HCT116 (cell line): ENCODE measurements at regions not wholly inside any gene's neighbourhood (a gene's known extent, or its start where the extent isn't known, plus 50 kb on each side); places are given as distances from the start of the nearest gene placed in this dataset.

Experiments
- ATAC-seq: fragments of 200-7000 bp; cut with Tn5 transposase; 2 replicates; pipeline ENCODE4 v1.9.1; 2020; ENCODE audit warnings: mild to moderate bottlenecking, moderate library complexity
- BruUV-seq: library from RNA; stranded (reverse); fragments of 400-500 nt; replicated peaks from 2 replicates; lab custom pipeline; 2021; lab: Mats Ljungman, UMichigan
- CTCF ChIA-PET: fragments of 300-600 bp; sonication (Branson Sonifier 250); formaldehyde crosslinking; loops from one replicate; lab custom pipeline; 2021; ENCODE audit warnings: antibody characterized with exemption; lab: Charles Lee
- POLR2A ChIA-PET: fragments of 300-600, 350-600 bp; sonication (Branson Sonifier 250); formaldehyde crosslinking; loops from one replicate; lab custom pipeline; 2021; ENCODE audit warnings: antibody characterized with exemption; lab: Charles Lee
- RAD21 ChIA-PET, 2 experiments: fragments of 300-600 bp; sonication (Branson Sonifier 250); formaldehyde crosslinking; loops; one replicate each; lab custom pipeline; 2023; ENCODE audit warnings: low total read pairs in 2 of 2; ENCODE audit not compliant: uncharacterized antibody in 2 of 2, unreplicated experiment in 2 of 2, low non-redundant PET in 1 of 2; lab: Charles Lee
- DNase-seq: peaks from one replicate; pipeline ENCODE4 v3.0.0-alpha.2; 2010; ENCODE audit warnings: low read depth, low spot score
- H2AFZ ChIP-seq: fragments of 200-600 bp; shearing (Covaris generic), sonication (generic); 2 replicates; pipeline ENCODE4 v1.6.1; 2017; ENCODE audit warnings: low read depth, mixed run types, mixed read lengths, antibody characterized with exemption, low read length; ENCODE audit not compliant: poor library complexity, severe bottlenecking
- H3K27ac ChIP-seq: 2 replicates; pipeline ENCODE4 v1.5.1; 2012; ENCODE audit warnings: low read depth, low read length
- H3K27me3 ChIP-seq: fragments of 200-600 bp; sonication (generic); 2 replicates; pipeline ENCODE4 v1.6.1; 2016; ENCODE audit warnings: mixed run types, low read length, mixed read lengths; ENCODE audit not compliant: insufficient read depth
- H3K36me3 ChIP-seq, 2 experiments: fragments of 200-500 bp in 1 of 2; fragments of 200-600 bp in 1 of 2; sonication (Bioruptor generic) in 1 of 2; sonication (generic) in 1 of 2; 2 replicates each; pipeline versions ENCODE4 v1.5.1 to v1.6.1; 2014 to 2016; ENCODE audit warnings: low read length in 2 of 2, inconsistent platforms in 1 of 2, mixed read lengths in 1 of 2, mixed run types in 1 of 2; ENCODE audit not compliant: insufficient read depth in 2 of 2, control insufficient read depth in 1 of 2
- H3K4me1 ChIP-seq, 2 experiments: fragments of 200-600 bp in 1 of 2; sonication (generic) in 1 of 2; 2 replicates each; pipeline versions ENCODE4 v1.5.1 to v1.6.1; 2012 to 2017; ENCODE audit warnings: low read length in 2 of 2, inconsistent platforms in 1 of 2, mild to moderate bottlenecking in 1 of 2, mixed read lengths in 1 of 2, mixed run types in 1 of 2, moderate library complexity in 1 of 2; ENCODE audit not compliant: insufficient read depth in 2 of 2, control insufficient read depth in 1 of 2
- H3K4me2 ChIP-seq: fragments of 200-600 bp; sonication (generic); 2 replicates; pipeline ENCODE4 v1.6.1; 2017; ENCODE audit warnings: mixed run types, low read length, mixed read lengths
- H3K4me3 ChIP-seq, 2 experiments: fragments of 200-600 bp in 1 of 2; sonication (generic) in 1 of 2; replicated peaks in 1 of 2; 2 replicates each; pipeline ENCODE4 v1.5.1; 2011 to 2016; ENCODE audit warnings: low read length in 2 of 2, control low read depth in 1 of 2, low read depth in 1 of 2, mild to moderate bottlenecking in 1 of 2, mixed read lengths in 1 of 2, mixed run types in 1 of 2
- H3K79me2 ChIP-seq: fragments of 200-600 bp; sonication (generic); 2 replicates; pipeline ENCODE4 v1.6.1; 2017; ENCODE audit warnings: mild to moderate bottlenecking, mixed run types, low read length, moderate library complexity, mixed read lengths; ENCODE audit not compliant: insufficient read depth
- H3K9ac ChIP-seq: fragments of 200-600 bp; sonication (generic); 2 replicates; pipeline ENCODE4 v1.6.1; 2016; ENCODE audit warnings: low read length, mixed read lengths
- H3K9me2 ChIP-seq: fragments of 200-600 bp; sonication (generic), shearing (Covaris generic); 2 replicates; pipeline ENCODE4 v1.6.1; 2017; ENCODE audit warnings: mixed run types, mild to moderate bottlenecking, moderate library complexity; ENCODE audit not compliant: insufficient read depth
- H3K9me3 ChIP-seq, 2 experiments: fragments of 200-500 bp in 1 of 2; fragments of 200-600 bp in 1 of 2; sonication (Bioruptor generic) in 1 of 2; sonication (generic) in 1 of 2; 2 replicates each; pipeline ENCODE4 v1.6.1; 2014 to 2017; ENCODE audit warnings: low read length in 2 of 2, mixed read lengths in 2 of 2, inconsistent platforms in 1 of 2, low read depth in 1 of 2, mild to moderate bottlenecking in 1 of 2, mixed run types in 1 of 2, moderate library complexity in 1 of 2; ENCODE audit not compliant: control insufficient read depth in 1 of 2, insufficient read depth in 1 of 2
- H4K20me1 ChIP-seq: fragments of 200-600 bp; sonication (generic), shearing (Covaris generic); 2 replicates; pipeline ENCODE4 v1.6.1; 2017; ENCODE audit warnings: mixed run types, mild to moderate bottlenecking, moderate library complexity; ENCODE audit not compliant: insufficient read depth
- CTCF ChIP-seq, 3 experiments: fragments of 200-600 bp in 1 of 3; sonication (generic) in 1 of 3; IDR thresholded peaks in 2 of 3; conservative IDR thresholded peaks in 1 of 3; 2 replicates each; pipeline ENCODE4 v1.5.1; 2012 to 2017; ENCODE audit warnings: low read depth in 2 of 3, low read length in 2 of 3, antibody characterized with exemption in 1 of 3, borderline replicate concordance in 1 of 3, control low read depth in 1 of 3, mild to moderate bottlenecking in 1 of 3, mixed read lengths in 1 of 3, mixed run types in 1 of 3, moderate library complexity in 1 of 3; ENCODE audit not compliant: insufficient read depth in 1 of 3
- FOSL1 ChIP-seq: IDR thresholded peaks from 2 replicates; pipeline ENCODE4 v1.6.1; 2012; ENCODE audit warnings: low read depth
- JUND ChIP-seq: IDR thresholded peaks from 2 replicates; pipeline ENCODE4 v1.6.1; 2012
- POLR2A ChIP-seq: IDR thresholded peaks from 2 replicates; pipeline ENCODE4 v1.7.0; 2011; ENCODE audit warnings: borderline replicate concordance; ENCODE audit not compliant: insufficient read depth, insufficient read length; ENCODE audit errors: extremely low read depth
- SIN3A ChIP-seq: IDR thresholded peaks from 2 replicates; pipeline ENCODE4 v1.6.1; 2012; ENCODE audit warnings: low read depth
- SRF ChIP-seq: IDR thresholded peaks from 2 replicates; pipeline ENCODE4 v1.6.1; 2012; ENCODE audit warnings: low read depth
- ZBTB33 ChIP-seq: IDR thresholded peaks from 2 replicates; pipeline ENCODE4 v1.6.1; 2011; ENCODE audit warnings: mild to moderate bottlenecking, low read length, moderate library complexity; ENCODE audit not compliant: insufficient replicate concordance; ENCODE audit errors: extremely low read depth
- intact Hi-C: fragments of 100-400 bp; cut with micrococcal nuclease; formaldehyde crosslinking; loops from 2 replicates; pipeline ENCODE4 v1.10.0; 2022

DNA sequence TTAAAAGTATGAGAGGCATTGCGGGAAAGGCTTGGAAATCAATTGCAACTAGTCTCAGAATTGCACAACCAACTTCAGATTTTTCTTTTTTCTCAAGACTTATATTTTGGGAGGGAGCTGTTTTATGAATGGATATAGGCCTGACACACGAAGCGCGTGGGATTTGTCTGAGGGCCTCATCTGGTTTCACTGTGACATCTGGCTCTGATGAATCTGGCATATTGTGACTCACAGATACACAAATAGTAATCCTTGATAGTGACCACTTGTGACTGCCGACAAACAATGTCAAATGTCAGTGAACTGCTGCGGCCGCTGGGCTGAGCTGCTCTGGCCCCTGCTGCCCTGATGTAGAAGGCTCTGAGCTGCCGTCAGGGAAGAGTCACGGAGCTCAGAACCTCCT is 655.1 kb downstream of the INHBA start:
- RAD21 ChIA-PET: no interaction called here
- Histone ChIP-seq H2AFZ (no peak overlapping the region), H3K27ac (no peak overlapping the region), H3K9ac (no peak overlapping the region)
- ATAC-seq: no peak
- TF ChIP-seq FOSL1: no peak
- TF ChIP-seq ZBTB33: no peak
- no peak for TF ChIP-seq JUND
- TF ChIP-seq SIN3A: no peak
- TF ChIP-seq SRF: no peak
- no peak for TF ChIP-seq POLR2A
- no peak for TF ChIP-seq CTCF (IDR thresholded peaks at IDR 0.05 in 2 of 3, conservative IDR thresholded peaks at IDR 0.05 in 1 of 3; ENCODE audit: borderline replicate concordance in 1 of 3, insufficient read depth in 1 of 3, low read depth in 2 of 3, low read length in 2 of 3)
- TF ChIP-seq, all 23 proteins: peak for 0
- no TSS peak for BruUV-seq
- peaks cover 0 to 5% of the 10 kb centered on the region in 2 experiments; a peak in 1 of 4 replicates for H3K4me1 ChIP-seq
- H3K79me2 ChIP-seq: no peaks in the 10 kb centered on the region
- H3K27me3 ChIP-seq: no peaks in the 10 kb centered on the region
- DNase-seq: no peak
- H3K4me3 ChIP-seq: no peak overlapping the region
- CTCF ChIA-PET: interaction anchor here (2.8 kb wide), 1 partner anchor 657 kb away, joined by 16 read pairs; no protein-coding TSS in a partner anchor
- POLR2A ChIA-PET: no interaction called here
- no peaks in the 10 kb centered on the region for H3K36me3 ChIP-seq
- H3K4me2 ChIP-seq: no peak overlapping the region
- no peaks in the 10 kb centered on the region for H3K9me3 ChIP-seq
- intact Hi-C loops: no loop called here
- H4K20me1 ChIP-seq: no peaks in the 10 kb centered on the region
- no peaks in the 10 kb centered on the region for H3K9me2 ChIP-seq
